Astrocyte (in vitro differentiated cells and primary cell): ENCODE measurements at regions not wholly inside any gene's neighbourhood (a gene's known extent, or its start where the extent isn't known, plus 50 kb on each side); places are given as distances from the start of the nearest gene placed in this dataset.
"Not testable (repeated sequence)": the region's sequence is repeated elsewhere in the genome, so short reads cannot be mapped to it uniquely, and the experiment has no call there.

Experiments used
- DNase-seq: peaks from one replicate; pipeline ENCODE4 v3.0.0-alpha.2; 2010; ENCODE audit warnings: low read depth
- FAIRE-seq: peaks from 2 replicates; lab custom pipeline; 2011; peaks lifted over from hg19 to GRCh38; lab: Jason Lieb, UNC
- H2AFZ ChIP-seq: 2 replicates; pipeline ENCODE4 v1.6.0; 2012; ENCODE audit warnings: low read depth, low read length, inconsistent platforms
- H3K27ac ChIP-seq: 2 replicates; pipeline ENCODE4 v1.5.1; 2011; ENCODE audit warnings: low read depth, low read length, inconsistent platforms
- H3K27me3 ChIP-seq: 2 replicates; pipeline ENCODE4 v1.6.0; 2011; ENCODE audit warnings: low read length, inconsistent platforms; ENCODE audit not compliant: insufficient read depth
- H3K36me3 ChIP-seq: 2 replicates; pipeline ENCODE4 v1.5.1; 2011; ENCODE audit warnings: low read length, inconsistent platforms; ENCODE audit not compliant: insufficient read depth
- H3K4me1 ChIP-seq: 2 replicates; pipeline ENCODE4 v1.5.1; 2011; ENCODE audit warnings: low read length, inconsistent platforms; ENCODE audit not compliant: insufficient read depth
- H3K4me2 ChIP-seq: 2 replicates; pipeline ENCODE4 v1.6.0; 2012; ENCODE audit warnings: low read length, inconsistent platforms
- H3K4me3 ChIP-seq: 2 replicates; pipeline ENCODE4 v1.5.1; 2011; ENCODE audit warnings: low read depth, mild to moderate bottlenecking, low read length, inconsistent platforms; ENCODE audit not compliant: insufficient read depth
- H3K79me2 ChIP-seq: 2 replicates; pipeline ENCODE4 v1.6.0; 2012; ENCODE audit warnings: mild to moderate bottlenecking, low read length, inconsistent platforms; ENCODE audit not compliant: insufficient read depth
- H3K9ac ChIP-seq: 2 replicates; pipeline ENCODE4 v1.6.0; 2012; ENCODE audit warnings: mild to moderate bottlenecking, low read length, inconsistent platforms
- H3K9me3 ChIP-seq: 2 replicates; pipeline ENCODE4 v1.5.1; 2012; ENCODE audit warnings: low read depth, mild to moderate bottlenecking, low read length, inconsistent platforms; ENCODE audit not compliant: insufficient read depth
- H4K20me1 ChIP-seq: 2 replicates; pipeline ENCODE4 v1.6.0; 2012; ENCODE audit warnings: low read length, inconsistent platforms; ENCODE audit not compliant: insufficient read depth
- H3K27ac Mint-ChIP-seq: one replicate; pipeline ENCODE4 v1.8.0; 2021; ENCODE audit warnings: mild to moderate bottlenecking, mixed read lengths; ENCODE audit not compliant: unreplicated experiment
- H3K27me3 Mint-ChIP-seq: one replicate; pipeline ENCODE4 v1.8.0; 2021; ENCODE audit warnings: low read depth, mixed read lengths; ENCODE audit not compliant: unreplicated experiment
- H3K36me3 Mint-ChIP-seq: one replicate; pipeline ENCODE4 v1.8.0; 2021; ENCODE audit warnings: low read depth, mixed read lengths; ENCODE audit not compliant: unreplicated experiment
- H3K4me1 Mint-ChIP-seq: one replicate; pipeline ENCODE4 v1.8.0; 2021; ENCODE audit warnings: low read depth, mixed read lengths; ENCODE audit not compliant: unreplicated experiment
- H3K4me3 Mint-ChIP-seq: one replicate; pipeline ENCODE4 v1.8.0; 2021; ENCODE audit warnings: mild to moderate bottlenecking, moderate library complexity, mixed read lengths; ENCODE audit not compliant: unreplicated experiment
- H3K9me3 Mint-ChIP-seq: one replicate; pipeline ENCODE4 v1.8.0; 2021; ENCODE audit warnings: mild to moderate bottlenecking, mixed read lengths; ENCODE audit not compliant: unreplicated experiment
- CTCF ChIP-seq: IDR thresholded peaks from 2 replicates; pipeline ENCODE4 v1.5.1; 2011; ENCODE audit warnings: low read depth, mild to moderate bottlenecking, inconsistent platforms, low read length, moderate library complexity; ENCODE audit not compliant: insufficient read depth
- EZH2 ChIP-seq: IDR thresholded peaks from 2 replicates; pipeline ENCODE4 v1.6.1; 2012; ENCODE audit warnings: mild to moderate bottlenecking, low read length, inconsistent platforms; ENCODE audit not compliant: insufficient read depth

GRCh38 chr9:24144796-24145195 is 318.8 kb upstream of the ELAVL2 start:
- DNase-seq (no peak), FAIRE-seq (no peak)

GRCh38 chr9:24135072-24135471 is 309.0 kb upstream of the ELAVL2 start:
- not testable (repeated sequence) for H3K27me3 ChIP-seq, DNase-seq, H3K27ac ChIP-seq, H3K4me1 Mint-ChIP-seq, H4K20me1 ChIP-seq, H2AFZ ChIP-seq, H3K27ac Mint-ChIP-seq, H3K4me3 ChIP-seq, H3K36me3 ChIP-seq, H3K27me3 Mint-ChIP-seq, FAIRE-seq, H3K4me1 ChIP-seq, H3K79me2 ChIP-seq, H3K9me3 ChIP-seq, H3K4me3 Mint-ChIP-seq, H3K36me3 Mint-ChIP-seq, H3K4me2 ChIP-seq, H3K9me3 Mint-ChIP-seq, H3K9ac ChIP-seq

More at GRCh38 chr9:24144796-24145195, 318.8 kb upstream of the ELAVL2 start:
- Mint-ChIP-seq H3K27me3 (no peaks in the 10 kb centered on the region), H3K4me3 (no peak overlapping the region), H3K36me3 (no peaks in the 10 kb centered on the region), H3K27ac (no peak overlapping the region), H3K4me1 (peaks cover 3% of the 10 kb centered on the region), H3K9me3 (no peaks in the 10 kb centered on the region)
- Histone ChIP-seq H2AFZ (no peak overlapping the region), H3K9ac (no peak overlapping the region), H3K27ac (no peak overlapping the region), H3K27me3 (no peaks in the 10 kb centered on the region), H3K36me3 (no peaks in the 10 kb centered on the region), H3K9me3 (no peaks in the 10 kb centered on the region), H3K4me1 (no peaks in the 10 kb centered on the region), H4K20me1 (no peaks in the 10 kb centered on the region), H3K79me2 (no peaks in the 10 kb centered on the region), H3K4me3 (no peak overlapping the region), H3K4me2 (no peak overlapping the region)
- TF ChIP-seq EZH2: no peak

GRCh38 chr9:24132244-24132643 is 306.2 kb upstream of the ELAVL2 start:
- DNase-seq: no peak
- no peaks in the 10 kb centered on the region for H3K4me1 ChIP-seq
- H3K9ac ChIP-seq: no peak overlapping the region
- no peak for FAIRE-seq
- Mint-ChIP-seq H3K4me1 (no peaks in the 10 kb centered on the region), H3K4me3 (no peak overlapping the region), H3K27ac (no peak overlapping the region), H3K9me3 (no peaks in the 10 kb centered on the region), H3K27me3 (no peaks in the 10 kb centered on the region), H3K36me3 (no peaks in the 10 kb centered on the region)
- H4K20me1 ChIP-seq: no peaks in the 10 kb centered on the region
- H3K36me3 ChIP-seq: no peaks in the 10 kb centered on the region
- no peak overlapping the region for H3K27ac ChIP-seq
- H3K9me3 ChIP-seq: no peaks in the 10 kb centered on the region
- no peak overlapping the region for H3K4me3 ChIP-seq
- no peaks in the 10 kb centered on the region for H3K27me3 ChIP-seq
- TF ChIP-seq EZH2 (no peak), CTCF (no peak)
- H2AFZ ChIP-seq: no peak overlapping the region
- no peak overlapping the region for H3K4me2 ChIP-seq
- no peaks in the 10 kb centered on the region for H3K79me2 ChIP-seq

- no peak overlapping the region for H3K27ac Mint-ChIP-seq
- no peak overlapping the region for H3K4me3 ChIP-seq
- H3K27ac ChIP-seq: no peak overlapping the region
- no peaks in the 10 kb centered on the region for H3K4me1 Mint-ChIP-seq
- H3K36me3 ChIP-seq: no peaks in the 10 kb centered on the region
- no peaks in the 10 kb centered on the region for H3K27me3 Mint-ChIP-seq
- TF ChIP-seq EZH2 (no peak), CTCF (no peak)
- no peak overlapping the region for H3K9ac ChIP-seq
- no peak for FAIRE-seq
- DNase-seq: no peak
- H3K9me3 ChIP-seq: peaks cover 3% of the 10 kb centered on the region
- H3K4me1 ChIP-seq: no peaks in the 10 kb centered on the region
- no peaks in the 10 kb centered on the region for H4K20me1 ChIP-seq
- H2AFZ ChIP-seq: no peak overlapping the region
- H3K27me3 ChIP-seq: no peaks in the 10 kb centered on the region
- no peak overlapping the region for H3K4me2 ChIP-seq
- no peaks in the 10 kb centered on the region for H3K9me3 Mint-ChIP-seq
- no peak overlapping the region for H3K4me3 Mint-ChIP-seq
- no peaks in the 10 kb centered on the region for H3K79me2 ChIP-seq
- H3K36me3 Mint-ChIP-seq: no peaks in the 10 kb centered on the region
These were observed 301.5 kb upstream of the ELAVL2 start for GRCh38 chr9:24127519-24127918.
